Esophagus squamous epithelium (tissue), 4 donors: ENCODE measurements at regions not wholly inside any gene's neighbourhood (a gene's known extent, or its start where the extent isn't known, plus 50 kb on each side); places are given as distances from the start of the nearest gene placed in this dataset.

Experiments
- CTCF ChIP-seq, 6 experiments: fragments of 450-650 bp in 4 of 6; fragments of 200-600 bp in 2 of 6; sonication (generic) in 2 of 6; IDR thresholded peaks; one replicate each; pipeline ENCODE4 v1.5.1; 2016 to 2019; ENCODE audit warnings: antibody characterized with exemption in 6 of 6, mild to moderate bottlenecking in 4 of 6, moderate library complexity in 4 of 6
- POLR2A ChIP-seq, 4 donors: fragments of 450-650 bp; IDR thresholded peaks; one replicate each; pipeline ENCODE4 v1.6.1; 2017; ENCODE audit warnings: antibody characterized with exemption in 4 of 4, mild to moderate bottlenecking in 4 of 4, moderate library complexity in 3 of 4

- TF ChIP-seq CTCF (IDR thresholded peaks at IDR 0.05) (no peak), POLR2A (IDR thresholded peaks at IDR 0.05) (no peak)
Observed at GRCh38 chr2:65549257-65549627, 116.8 kb upstream of the SPRED2 start.
